NCI-H187 (cell line): ENCODE measurements at regions not wholly inside any gene's neighbourhood (a gene's known extent, or its start where the extent isn't known, plus 50 kb on each side); places are given as distances from the start of the nearest gene placed in this dataset.
A peak's percentile ranks its signal among the peaks of the same experiment; 100 is the strongest.

Experiments used
- DNase-seq, 2 experiments: peaks; one replicate each; lab custom pipeline; 2025; lab: John Stamatoyannopoulos, UW

GRCh38 chr14:83455561-83455960 lies 1921.9 kb upstream of the SEL1L start:
- no peak for DNase-seq

- no peak for DNase-seq
These were observed 1927.9 kb upstream of the SEL1L start for GRCh38 chr14:83461521-83461920.

- DNase-seq = no peak
These were observed 1929.1 kb upstream of the SEL1L start for GRCh38 chr14:83462759-83463158.

GRCh38 chr14:83463500-83464098 lies 1929.9 kb upstream of the SEL1L start:
- peak in 1 of 2 experiments; percentile 15 for DNase-seq

GRCh38 chr14:83467811-83468210 lies 1934.2 kb upstream of the SEL1L start:
- DNase-seq = no peak

GRCh38 chr14:83470466-83470865 lies 1936.8 kb upstream of the SEL1L start:
- no peak for DNase-seq

- DNase-seq = no peak
These were observed 1937.5 kb upstream of the SEL1L start for GRCh38 chr14:83470959-83471695.

GRCh38 chr14:83473416-83474235 lies 1940.0 kb upstream of the SEL1L start:
- DNase-seq = no peak

GRCh38 chr14:83478741-83479140 lies 1945.1 kb upstream of the SEL1L start:
- no peak for DNase-seq

- no peak for DNase-seq
These were observed 1949.4 kb upstream of the SEL1L start for GRCh38 chr14:83483063-83483462.

GRCh38 chr14:83485591-83485990 lies 1951.9 kb upstream of the SEL1L start:
- DNase-seq = no peak

- no peak for DNase-seq
These were observed 1957.4 kb upstream of the SEL1L start for GRCh38 chr14:83491091-83491490.

GRCh38 chr14:83520837-83521236 lies 1987.2 kb upstream of the SEL1L start:
- DNase-seq = no peak

GRCh38 chr14:83529531-83529930 lies 1995.9 kb upstream of the SEL1L start:
- DNase-seq = no peak

- DNase-seq = no peak
These were observed 1996.2 kb upstream of the FLRT2 start for GRCh38 chr14:83533734-83534133.

GRCh38 chr14:83534995-83535394 lies 1994.9 kb upstream of the FLRT2 start:
- DNase-seq = no peak

- DNase-seq = no peak
These were observed 1994.5 kb upstream of the FLRT2 start for GRCh38 chr14:83535444-83535843.

GRCh38 chr14:83541147-83541546 lies 1988.8 kb upstream of the FLRT2 start:
- DNase-seq = no peak

- DNase-seq = no peak
These were observed 1981.7 kb upstream of the FLRT2 start for GRCh38 chr14:83548061-83548839.

- DNase-seq = no peak
These were observed 1973.9 kb upstream of the FLRT2 start for GRCh38 chr14:83556065-83556464.

GRCh38 chr14:83556746-83557453 lies 1973.0 kb upstream of the FLRT2 start:
- DNase-seq = no peak

- DNase-seq = no peak
These were observed 1971.0 kb upstream of the FLRT2 start for GRCh38 chr14:83558946-83559345.
